ENCODE measurements at regions not wholly inside any gene's neighbourhood (a gene's known extent, or its start where the extent isn't known, plus 50 kb on each side); places are given as distances from the start of the nearest gene placed in this dataset.

DNA sequence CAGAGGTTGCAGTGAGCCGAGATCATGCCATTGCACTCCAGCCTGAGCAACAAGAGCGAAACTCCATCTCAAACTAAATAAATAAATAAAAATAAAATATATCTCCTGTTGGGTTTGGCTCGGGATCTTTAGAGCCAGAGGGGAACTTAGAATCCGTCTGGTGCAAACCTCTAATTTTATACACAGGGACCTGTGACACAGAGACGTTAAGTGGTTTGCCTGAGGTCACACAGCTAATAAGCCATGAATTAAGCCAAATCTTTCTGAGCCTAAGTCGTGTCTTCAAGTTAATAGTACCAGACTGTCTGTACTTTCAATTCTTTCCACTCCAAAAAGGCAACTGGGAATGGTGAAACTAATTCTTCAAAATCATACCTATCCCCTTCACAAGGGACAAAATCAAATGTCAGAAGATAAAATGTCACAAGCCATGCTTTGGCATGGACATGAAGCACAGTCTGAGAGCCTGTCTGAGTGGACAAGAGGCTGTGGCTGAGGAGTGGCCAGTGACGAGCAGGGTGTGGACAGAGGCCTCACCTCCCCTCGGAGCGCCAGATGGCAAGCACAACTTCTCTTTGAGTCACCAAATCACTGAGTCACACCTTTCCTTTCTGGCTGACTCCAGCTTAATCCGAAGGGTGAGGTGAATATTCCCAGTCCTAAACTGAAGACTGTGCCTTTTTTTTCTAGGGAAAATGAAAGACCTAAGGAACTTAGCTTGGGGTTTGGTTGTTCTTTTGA is 177.4 kb downstream of the TFAP2A start:
- Histone ChIP-seq H3K4me3 (no peak overlapping the region), H3K4me1 (no peaks in the 10 kb centered on the region), H3K36me3 (no peaks in the 10 kb centered on the region), H3K9me3 (no peaks in the 10 kb centered on the region), H3K27ac (no peak overlapping the region), H3K27me3 (replicated peaks in 1 of 7) (no peaks in the 10 kb centered on the region)
- 75 to 82% (median 81%) methylated on average over 10 of the region's 10 CpGs for WGBS, 5 donors
- no peak for DNase-seq
- TF ChIP-seq POLR2AphosphoS5 (IDR thresholded peaks at IDR 0.05), result no peak
- TF ChIP-seq POLR2A (IDR thresholded peaks at IDR 0.05), result no peak
- TF ChIP-seq, protein P1, sequence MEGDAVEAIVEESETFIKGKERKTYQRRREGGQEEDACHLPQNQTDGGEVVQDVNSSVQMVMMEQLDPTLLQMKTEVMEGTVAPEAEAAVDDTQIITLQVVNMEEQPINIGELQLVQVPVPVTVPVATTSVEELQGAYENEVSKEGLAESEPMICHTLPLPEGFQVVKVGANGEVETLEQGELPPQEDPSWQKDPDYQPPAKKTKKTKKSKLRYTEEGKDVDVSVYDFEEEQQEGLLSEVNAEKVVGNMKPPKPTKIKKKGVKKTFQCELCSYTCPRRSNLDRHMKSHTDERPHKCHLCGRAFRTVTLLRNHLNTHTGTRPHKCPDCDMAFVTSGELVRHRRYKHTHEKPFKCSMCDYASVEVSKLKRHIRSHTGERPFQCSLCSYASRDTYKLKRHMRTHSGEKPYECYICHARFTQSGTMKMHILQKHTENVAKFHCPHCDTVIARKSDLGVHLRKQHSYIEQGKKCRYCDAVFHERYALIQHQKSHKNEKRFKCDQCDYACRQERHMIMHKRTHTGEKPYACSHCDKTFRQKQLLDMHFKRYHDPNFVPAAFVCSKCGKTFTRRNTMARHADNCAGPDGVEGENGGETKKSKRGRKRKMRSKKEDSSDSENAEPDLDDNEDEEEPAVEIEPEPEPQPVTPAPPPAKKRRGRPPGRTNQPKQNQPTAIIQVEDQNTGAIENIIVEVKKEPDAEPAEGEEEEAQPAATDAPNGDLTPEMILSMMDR (IDR thresholded peaks at IDR 0.05 in 8 of 11, conservative IDR thresholded peaks at IDR 0.05 in 3 of 11), result no peak
- intact Hi-C loops (cut with DNase I; ENCODE audit: low total_unique reads), result no loop called here

DNA sequence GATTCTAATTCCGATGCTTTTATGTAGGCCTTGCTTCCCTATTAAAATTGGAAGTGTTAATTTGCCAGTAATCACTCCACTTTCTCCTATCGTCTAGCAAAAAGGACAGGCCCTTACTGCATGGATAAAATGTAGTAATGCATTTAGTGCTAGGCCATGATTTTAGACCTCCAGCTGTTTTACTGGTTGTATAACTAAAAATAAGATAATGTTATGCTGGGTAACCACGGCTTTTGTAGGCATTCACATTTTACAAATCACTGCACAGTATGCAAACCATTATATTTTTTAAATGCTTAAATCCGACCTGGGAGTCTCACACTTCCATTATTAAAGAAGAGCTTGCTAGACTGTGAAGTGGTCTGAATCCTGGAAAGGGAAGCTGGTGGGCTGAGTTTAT is 179.5 kb downstream of the TFAP2A start:
- TF ChIP-seq POLR2AphosphoS5 (IDR thresholded peaks at IDR 0.05) (no peak), POLR2A (IDR thresholded peaks at IDR 0.05) (no peak)
- TF ChIP-seq, protein P1 (IDR thresholded peaks at IDR 0.05 in 8 of 11, conservative IDR thresholded peaks at IDR 0.05 in 3 of 11), result no peak

DNA sequence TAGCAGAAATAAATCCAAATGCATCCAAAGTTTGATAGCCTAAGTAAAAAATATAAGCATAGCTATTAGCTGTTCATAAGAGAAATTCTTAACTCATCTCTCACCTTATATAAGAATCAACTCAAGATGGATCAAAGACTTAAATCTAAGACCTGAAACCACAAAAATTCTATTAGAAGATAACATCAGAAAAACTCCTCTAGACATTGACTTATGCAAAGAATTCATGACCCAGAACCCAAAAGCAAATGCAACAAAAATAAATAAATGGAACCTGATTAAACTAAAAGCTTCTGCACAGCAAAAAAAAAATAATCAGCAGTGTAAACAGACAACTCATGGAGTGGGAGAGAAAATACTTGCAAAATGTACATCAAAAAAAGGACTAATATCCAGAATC is 184.3 kb downstream of the TFAP2A start:
- no peak overlapping the region for H3K27ac ChIP-seq
- H3K27me3 ChIP-seq (replicated peaks in 1 of 7), result no peaks in the 10 kb centered on the region
- H3K36me3 ChIP-seq, result no peaks in the 10 kb centered on the region
- peaks cover 0 to 18% (median 6%) of the 10 kb centered on the region in 8 donors for H3K9me3 ChIP-seq
- H3K4me1 ChIP-seq, result no peaks in the 10 kb centered on the region
- no peak overlapping the region for H3K4me3 ChIP-seq
- intact Hi-C loops (cut with DNase I; ENCODE audit: low total_unique reads), result no loop called here
- TF ChIP-seq, protein P1 (IDR thresholded peaks at IDR 0.05 in 8 of 11, conservative IDR thresholded peaks at IDR 0.05 in 3 of 11), result no peak
- DNase-seq, result no peak

More for the DNA sequence above, 179.5 kb downstream of the TFAP2A start:
- Histone ChIP-seq H3K36me3 (no peaks in the 10 kb centered on the region), H3K9me3 (no peaks in the 10 kb centered on the region), H3K27ac (no peak overlapping the region), H3K4me1 (no peaks in the 10 kb centered on the region), H3K4me3 (no peak overlapping the region), H3K27me3 (replicated peaks in 1 of 7) (no peaks in the 10 kb centered on the region)
- 55 to 73% (median 62%) methylated on average over 4 of the region's 4 CpGs for WGBS, 5 donors
- intact Hi-C loops (cut with DNase I; ENCODE audit: low total_unique reads), result no loop called here
- no peak for DNase-seq

DNA sequence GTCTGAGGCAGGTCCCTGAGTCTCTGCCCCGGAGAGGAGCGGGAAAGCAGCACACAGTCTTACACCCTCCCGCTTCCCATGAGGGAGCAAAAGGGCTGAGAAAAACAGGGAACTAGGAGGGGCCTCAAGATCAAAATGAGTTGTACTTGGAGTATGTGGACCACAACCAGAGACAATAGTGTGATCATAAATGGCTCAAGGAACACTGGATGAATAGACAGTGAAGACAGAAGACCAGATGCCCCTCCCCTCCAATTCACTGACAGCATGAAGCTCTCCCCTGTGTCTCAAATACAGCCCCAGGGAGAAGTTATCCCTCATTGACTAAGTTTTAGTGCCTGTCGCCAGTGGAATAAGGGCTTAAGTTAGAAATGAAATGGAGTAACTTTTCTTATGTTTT is 191.0 kb downstream of the TFAP2A start:
- 84 to 97% (median 93%) methylated on average over 4 of the region's 4 CpGs for WGBS, 5 donors

More for the DNA sequence above, 191.0 kb downstream of the TFAP2A start:
- Histone ChIP-seq H3K9me3 (peaks cover 0 to 21% (median 6%) of the 10 kb centered on the region in 8 donors), H3K4me1 (no peaks in the 10 kb centered on the region), H3K27ac (no peak overlapping the region), H3K27me3 (replicated peaks in 1 of 7) (no peaks in the 10 kb centered on the region), H3K36me3 (no peaks in the 10 kb centered on the region), H3K4me3 (no peak overlapping the region)
- no peak for DNase-seq
- intact Hi-C loops (cut with DNase I; ENCODE audit: low total_unique reads), result no loop called here
- TF ChIP-seq POLR2A (IDR thresholded peaks at IDR 0.05), result no peak
- TF ChIP-seq, protein P1 (IDR thresholded peaks at IDR 0.05 in 8 of 11, conservative IDR thresholded peaks at IDR 0.05 in 3 of 11), result no peak
- no peak for TF ChIP-seq POLR2AphosphoS5 (IDR thresholded peaks at IDR 0.05)

Data from spleen (tissue), 11 donors.